ENCODE measurements at regions not wholly inside any gene's neighbourhood (a gene's known extent, or its start where the extent isn't known, plus 50 kb on each side); places are given as distances from the start of the nearest gene placed in this dataset.

DNA sequence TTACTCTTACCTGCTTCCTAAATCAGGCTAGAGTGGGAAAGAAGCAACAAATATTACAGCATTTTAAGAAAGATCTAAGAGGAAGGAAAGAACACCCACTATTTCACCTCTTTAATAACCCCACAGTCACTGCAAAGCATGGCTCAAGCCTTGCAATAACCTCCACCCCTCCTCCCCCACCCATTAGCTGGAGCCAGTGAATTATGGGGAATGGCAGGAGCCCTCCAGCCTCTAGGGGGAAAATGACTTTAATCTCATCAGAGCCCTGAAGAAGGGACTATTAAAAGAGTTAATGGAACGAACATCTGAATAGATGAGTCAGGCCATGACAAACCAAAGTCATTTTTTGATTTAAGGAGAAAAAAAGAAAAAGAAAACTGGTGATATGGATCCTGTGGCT is 630.7 kb upstream of the PLXNA2 start:
- no peak for TF ChIP-seq POLR2A (IDR thresholded peaks at IDR 0.05; ENCODE audit: low read depth, low read length)
- no peak for TF ChIP-seq POLR2AphosphoS5 (IDR thresholded peaks at IDR 0.05; ENCODE audit: low read depth, low read length)
- no peak for TF ChIP-seq TAF1 (IDR thresholded peaks at IDR 0.05; ENCODE audit: borderline replicate concordance, low read depth, low read length)

Measured in GM12892 (cell line).